GM12878 (cell line): ENCODE measurements at regions not wholly inside any gene's neighbourhood (a gene's known extent, or its start where the extent isn't known, plus 50 kb on each side); places are given as distances from the start of the nearest gene placed in this dataset.

Source experiments
- ATAC-seq: fragments of 200-7000 bp; cut with Tn5 transposase; 3 replicates; pipeline ENCODE4 v1.9.1; 2020; ENCODE audit warnings: mild to moderate bottlenecking, moderate library complexity
- BruUV-seq: library from RNA; stranded (reverse); fragments of 400-500 nt; replicated peaks from 2 replicates; lab custom pipeline; 2021; lab: Mats Ljungman, UMichigan
- CTCF ChIA-PET: fragments of 300-600 bp; sonication (Branson Sonifier 250); formaldehyde crosslinking; extraction: SDS; loops from one replicate; lab custom pipeline; 2021; ENCODE audit warnings: inconsistent platforms; lab: Yijun Ruan, JAX
- POLR2A ChIA-PET: fragments of 350-600 bp; formaldehyde crosslinking; extraction: SDS; loops from one replicate; lab custom pipeline; 2021; ENCODE audit warnings: inconsistent platforms; lab: Charles Lee
- RAD21 ChIA-PET: fragments of 300-600 bp; sonication (Branson Sonifier 250); formaldehyde crosslinking; loops from one replicate; lab custom pipeline; 2023; ENCODE audit warnings: antibody characterized with exemption; ENCODE audit not compliant: unreplicated experiment; lab: Charles Lee
- SMC1A ChIA-PET: fragments of 300-600 bp; sonication (Branson Sonifier 250); formaldehyde crosslinking; loops from one replicate; lab custom pipeline; 2023; ENCODE audit not compliant: unreplicated experiment, uncharacterized antibody; lab: Charles Lee
- DNase-seq: peaks from one replicate; pipeline ENCODE4 v3.0.0-alpha.2; 2011; ENCODE audit warnings: low read depth, low spot score
- FAIRE-seq: peaks from 3 replicates; lab custom pipeline; 2011; peaks lifted over from hg19 to GRCh38; lab: Jason Lieb, UNC
- H2AFZ ChIP-seq: 2 replicates; pipeline ENCODE4 v1.6.0; 2011; ENCODE audit warnings: low read depth, low read length, control low read depth; ENCODE audit not compliant: control insufficient read depth
- H3K27ac ChIP-seq: 2 replicates; pipeline ENCODE4 v1.5.1; 2011; ENCODE audit warnings: control low read depth; ENCODE audit not compliant: control insufficient read depth, insufficient read depth
- H3K27me3 ChIP-seq, 2 experiments: replicated peaks in 1 of 2; 2 replicates each; pipeline versions ENCODE4 v1.6.0 to v1.6.1; 2011; ENCODE audit warnings: low read length in 1 of 2; ENCODE audit not compliant: control insufficient read depth in 2 of 2, insufficient read depth in 2 of 2
- H3K36me3 ChIP-seq, 2 experiments: 2 replicates each; pipeline ENCODE4 v1.5.1; 2011; ENCODE audit warnings: low read length in 1 of 2; ENCODE audit not compliant: control insufficient read depth in 2 of 2, insufficient read depth in 2 of 2
- H3K4me1 ChIP-seq: 2 replicates; pipeline ENCODE4 v1.6.1; 2011; ENCODE audit warnings: mild to moderate bottlenecking, low read length, moderate library complexity, mixed read lengths; ENCODE audit not compliant: control insufficient read depth, insufficient read depth
- H3K4me2 ChIP-seq: 2 replicates; pipeline ENCODE4 v1.6.0; 2011; ENCODE audit warnings: control low read depth; ENCODE audit not compliant: control insufficient read depth, insufficient read depth
- H3K4me3 ChIP-seq: fragments of 200-600 bp; sonication (generic); 2 replicates; pipeline ENCODE4 v1.5.1; 2016
- H3K79me2 ChIP-seq: 2 replicates; pipeline ENCODE4 v1.6.0; 2011; ENCODE audit warnings: low read length; ENCODE audit not compliant: control insufficient read depth, insufficient read depth
- H3K9ac ChIP-seq: 2 replicates; pipeline ENCODE4 v1.8.0; 2011; ENCODE audit warnings: low read length, control low read depth, mixed read lengths; ENCODE audit not compliant: control insufficient read depth, insufficient read depth
- H3K9me3 ChIP-seq: replicated peaks from 3 replicates; pipeline ENCODE4 v1.5.1; 2011; ENCODE audit warnings: mild to moderate bottlenecking, low read length; ENCODE audit not compliant: control insufficient read depth, insufficient read depth
- H4K20me1 ChIP-seq: 2 replicates; pipeline ENCODE4 v1.6.0; 2011; ENCODE audit not compliant: control insufficient read depth, insufficient read depth
- ATF7 ChIP-seq: fragments of 450-650 bp; IDR thresholded peaks from 2 replicates; pipeline ENCODE4 v1.6.1; 2016; ENCODE audit warnings: low read depth, mild to moderate bottlenecking
- BCL11A ChIP-seq: IDR thresholded peaks from 2 replicates; pipeline ENCODE4 v1.6.1; 2011; ENCODE audit warnings: low read depth, low read length
- BHLHE40 ChIP-seq, 2 experiments: fragments of 450-650 bp in 1 of 2; IDR thresholded peaks; 2 replicates each; pipeline ENCODE4 v1.6.1; 2011 to 2017; ENCODE audit warnings: low read depth in 2 of 2, borderline replicate concordance in 1 of 2, improper control_type of control experiment in 1 of 2, low read length in 1 of 2, mild to moderate bottlenecking in 1 of 2
- CHD4 ChIP-seq: fragments of 200-600 bp; sonication (generic); IDR thresholded peaks from 2 replicates; pipeline ENCODE4 v1.6.1; 2016; ENCODE audit warnings: mild to moderate bottlenecking
- CUX1 ChIP-seq: IDR thresholded peaks from 2 replicates; pipeline ENCODE4 v1.6.1; 2012; ENCODE audit warnings: improper control_type of control experiment, low read depth, low read length; ENCODE audit not compliant: insufficient replicate concordance
- EED ChIP-seq: sonication (generic); IDR thresholded peaks from 2 replicates; pipeline ENCODE4 v1.6.1; 2016; ENCODE audit warnings: antibody characterized with exemption, low read depth
- EZH2 ChIP-seq: IDR thresholded peaks from 2 replicates; pipeline ENCODE4 v1.6.1; 2012; ENCODE audit warnings: low read depth, mild to moderate bottlenecking, control low read depth, inconsistent platforms, low read length, borderline replicate concordance; ENCODE audit not compliant: control insufficient read depth
- FOXK2 ChIP-seq: fragments of 450-650 bp; IDR thresholded peaks from 2 replicates; pipeline ENCODE4 v1.6.1; 2017; ENCODE audit warnings: mild to moderate bottlenecking, moderate library complexity
- JUND ChIP-seq: IDR thresholded peaks from 2 replicates; pipeline ENCODE4 v1.6.1; 2012; ENCODE audit warnings: low read depth, mild to moderate bottlenecking, low read length, improper control_type of control experiment, moderate library complexity
- PBX3 ChIP-seq: IDR thresholded peaks from 2 replicates; pipeline ENCODE4 v1.6.1; 2011; ENCODE audit warnings: mild to moderate bottlenecking, low read depth, low read length, moderate library complexity; ENCODE audit not compliant: insufficient replicate concordance
- PRDM15 ChIP-seq: fragments of 450-650 bp; formaldehyde crosslinking; IDR thresholded peaks from 2 replicates; pipeline ENCODE4 v1.4.0; 2020; ENCODE audit warnings: mild to moderate bottlenecking, moderate library complexity
- RUNX3 ChIP-seq: IDR thresholded peaks from 2 replicates; pipeline ENCODE4 v1.6.1; 2012; ENCODE audit warnings: low read length, inconsistent platforms
- SIN3A ChIP-seq: IDR thresholded peaks from 2 replicates; pipeline ENCODE4 v1.6.1; 2012; ENCODE audit warnings: low read depth, low read length, improper control_type of control experiment
- SMC3 ChIP-seq: IDR thresholded peaks from 2 replicates; pipeline ENCODE4 v1.6.1; 2011; ENCODE audit warnings: low read length, improper control_type of control experiment, borderline replicate concordance
- SPI1 ChIP-seq: IDR thresholded peaks from 2 replicates; pipeline ENCODE4 v1.6.1; 2011; ENCODE audit warnings: low read depth, mild to moderate bottlenecking, low read length, moderate library complexity, borderline replicate concordance; ENCODE audit not compliant: insufficient read depth
- YBX1 ChIP-seq: fragments of 450-650 bp; IDR thresholded peaks from 2 replicates; pipeline ENCODE4 v1.6.1; 2016; ENCODE audit warnings: antibody characterized with exemption
- ZNF622 ChIP-seq: fragments of 450-650 bp; IDR thresholded peaks from 2 replicates; pipeline ENCODE4 v1.6.1; 2017; ENCODE audit warnings: mild to moderate bottlenecking, inconsistent platforms
- WGBS: methylation state at CpG from one replicate; pipeline ENCODE4 v1.1.6; 2016; ENCODE audit warnings: low lambda C conversion rate; ENCODE audit not compliant: insufficient replicate concordance, insufficient coverage; ENCODE audit errors: missing lambda C conversion rate; 5-methylcytosine and 5-hydroxymethylcytosine counted together
- in situ Hi-C: fragments of 300-500 bp; cut with MboI; formaldehyde crosslinking; loops from 9 replicates; pipeline ENCODE4 v1.14.3; 2018; ENCODE audit warnings: mixed read lengths
- intact Hi-C: fragments of 100-400 bp; cut with micrococcal nuclease; formaldehyde crosslinking; loops from one replicate; pipeline ENCODE4 v1.14.2; 2022; ENCODE audit not compliant: unreplicated experiment

DNA sequence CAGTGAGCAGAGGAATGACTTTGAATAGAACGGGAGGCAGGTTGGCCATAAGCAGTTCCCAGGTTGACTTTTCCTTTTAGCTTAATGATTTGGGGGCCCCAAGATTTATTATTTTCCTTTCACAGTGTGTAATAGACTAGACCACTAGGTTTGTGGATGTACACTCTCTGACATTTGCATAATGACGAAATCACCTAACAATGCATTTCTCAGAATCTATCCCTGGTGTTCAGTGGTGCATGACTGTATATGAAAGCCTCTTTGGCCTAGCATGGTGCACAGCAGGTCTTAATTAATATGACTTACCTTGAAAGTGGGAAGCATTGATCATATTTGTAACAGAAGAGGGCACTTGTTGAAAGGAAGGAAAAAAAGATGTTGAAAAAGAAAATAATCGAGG, 761.9 kb downstream of the TYW1 start:
- Histone ChIP-seq H3K79me2 (no peaks in the 10 kb centered on the region), H3K4me1 (no peaks in the 10 kb centered on the region), H3K9ac (no peak overlapping the region), H3K27me3 (no peaks in the 10 kb centered on the region), H3K4me3 (no peak overlapping the region), H4K20me1 (no peaks in the 10 kb centered on the region), H3K27ac (no peak overlapping the region), H3K4me2 (no peak overlapping the region), H3K36me3 (no peaks in the 10 kb centered on the region), H2AFZ (no peak overlapping the region), H3K9me3 (no peaks in the 10 kb centered on the region)
- in situ Hi-C loops = no loop called here
- ChIA-PET SMC1A (no interaction called here), POLR2A (no interaction called here), RAD21 (no interaction called here), CTCF (no interaction called here)
- DNase-seq (no peak), FAIRE-seq (no peak), ATAC-seq (no peak)
- WGBS = 28% methylated on average over 3 of the region's 3 CpGs
- no TSS peak for BruUV-seq
- intact Hi-C loops = loop anchor here (10.0 kb wide), 1 partner anchor 64 kb away; no protein-coding TSS in a partner anchor
- no peak for TF ChIP-seq RUNX3
- no peak for TF ChIP-seq CUX1
- TF ChIP-seq BCL11A = no peak
- TF ChIP-seq YBX1 = no peak
- no peak for TF ChIP-seq SIN3A
- TF ChIP-seq JUND = no peak
- no peak for TF ChIP-seq SMC3
- no peak for TF ChIP-seq PBX3
- no peak for TF ChIP-seq CHD4
- no peak for TF ChIP-seq EZH2
- TF ChIP-seq FOXK2 = no peak
- TF ChIP-seq ATF7 = no peak
- no peak for TF ChIP-seq EED
- no peak for TF ChIP-seq ZNF622
- no peak for TF ChIP-seq BHLHE40 (IDR thresholded peaks at IDR 0.05; ENCODE audit: borderline replicate concordance in 1 of 2, low read depth in 2 of 2, low read length in 1 of 2)
- TF ChIP-seq PRDM15 = no peak
- no peak for TF ChIP-seq SPI1
